Central memory CD4-positive, alpha-beta T cell (primary cell): ENCODE measurements at regions not wholly inside any gene's neighbourhood (a gene's known extent, or its start where the extent isn't known, plus 50 kb on each side); places are given as distances from the start of the nearest gene placed in this dataset.
A peak's percentile ranks its signal among the peaks of the same experiment; 100 is the strongest.

ENCODE experiments used
- DNase-seq: peaks from one replicate; pipeline ENCODE4 v3.0.0; 2022

GRCh38 chr13:74084375-74084935, 49.7 kb downstream of the KLF12 start:
- DNase-seq, result no peak

DNA sequence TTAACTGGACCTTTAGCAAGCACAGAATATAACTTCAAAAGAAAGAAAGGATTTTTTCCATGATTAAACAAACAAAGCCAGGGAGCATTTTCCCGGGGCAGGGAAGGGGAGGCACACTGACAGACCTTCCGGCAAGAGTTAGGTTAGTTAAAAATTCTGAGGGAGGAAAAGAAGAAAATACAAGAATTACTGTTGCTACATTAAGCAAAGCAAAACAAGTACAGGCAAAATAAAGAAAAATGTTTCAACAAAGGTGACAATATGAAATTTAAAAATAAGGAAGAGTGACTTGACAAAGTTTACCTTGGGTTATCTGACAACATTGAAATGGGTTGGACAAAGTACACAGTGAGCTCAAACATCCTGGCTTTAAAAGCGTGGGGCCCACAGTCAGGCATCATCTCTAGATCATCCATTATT, 51.5 kb downstream of the KLF12 start:
- no peak for DNase-seq

- peak; percentile 9 for DNase-seq
These were observed 53.4 kb downstream of the KLF12 start for GRCh38 chr13:74080762-74081161.

DNA sequence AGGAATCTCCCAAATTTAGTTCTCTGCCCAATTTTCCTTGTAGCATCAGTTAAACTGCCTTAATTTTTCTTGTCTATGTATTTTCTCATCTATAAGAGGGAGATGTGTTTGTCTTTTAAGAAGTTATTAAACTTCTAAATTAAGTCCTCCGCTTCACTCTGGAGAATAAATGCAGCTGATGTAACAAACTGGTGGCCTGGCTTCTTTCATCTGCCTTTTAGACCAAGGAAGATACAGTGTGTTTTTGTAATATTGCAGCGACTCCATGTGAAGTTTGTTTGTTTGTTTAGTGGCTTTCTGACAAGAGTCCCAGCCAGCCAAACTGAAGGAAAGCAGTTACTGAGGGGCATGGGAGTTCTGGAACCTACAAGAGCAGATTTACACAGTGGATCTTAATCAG, 56.4 kb downstream of the KLF12 start:
- no peak for DNase-seq

GRCh38 chr13:74077375-74077774, 56.8 kb downstream of the KLF12 start:
- no peak for DNase-seq

DNA sequence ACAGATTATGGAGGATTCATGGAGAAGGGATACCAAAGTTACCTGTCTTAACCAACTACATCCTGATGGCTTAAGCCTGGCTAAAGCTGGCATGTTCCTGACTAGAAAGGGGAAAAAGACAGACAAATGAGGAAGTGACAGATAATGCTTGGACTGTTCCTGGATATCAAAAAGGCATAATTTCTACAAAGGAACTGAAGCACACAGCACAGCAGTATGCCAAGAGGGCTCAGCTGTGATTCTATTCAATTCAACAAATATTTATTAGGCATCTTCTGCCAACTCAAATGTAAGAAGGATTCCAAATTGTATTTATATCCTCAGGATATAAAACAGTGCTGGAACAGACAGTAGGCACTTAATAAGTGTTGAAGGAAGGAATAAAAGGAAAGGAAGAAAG, 59.5 kb downstream of the KLF12 start:
- DNase-seq, result no peak

DNA sequence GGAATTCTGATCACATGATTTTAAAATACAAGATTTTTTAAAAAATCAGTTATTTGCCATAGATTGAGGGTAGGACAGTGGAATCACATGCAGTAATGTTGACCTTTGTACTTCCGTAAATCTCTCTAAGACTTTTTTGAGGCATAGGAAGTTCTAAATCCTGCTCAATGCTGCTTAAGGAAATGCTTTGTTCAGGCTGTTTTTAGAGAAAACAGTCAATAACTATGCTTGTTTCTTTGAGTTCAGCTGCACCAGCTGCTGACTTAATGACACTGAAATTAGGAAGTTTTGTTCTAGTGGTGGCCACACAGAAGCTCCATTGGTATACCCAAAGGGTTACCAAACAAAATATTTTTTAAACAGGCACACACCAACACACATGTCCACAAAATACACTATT, 60.9 kb downstream of the KLF12 start:
- DNase-seq, result no peak

DNA sequence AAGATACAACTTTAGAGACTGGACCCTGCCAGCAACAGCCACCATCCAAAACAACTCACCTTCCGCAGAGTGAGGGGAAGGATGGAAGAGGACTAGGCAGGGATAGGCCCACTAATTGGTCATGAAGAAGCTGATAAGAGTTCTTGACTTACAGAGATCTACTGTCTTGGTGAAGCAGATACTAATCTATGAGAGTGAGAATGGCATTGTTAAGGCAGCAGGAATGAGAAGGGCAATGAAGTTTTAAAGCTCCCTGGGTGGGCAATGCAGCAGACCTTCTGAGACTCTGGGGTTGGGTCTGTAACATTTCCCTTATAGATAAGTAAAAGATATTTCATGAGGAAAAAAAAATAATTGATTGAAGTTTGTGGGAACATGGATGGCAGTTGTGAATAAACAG, 63.7 kb downstream of the KLF12 start:
- no peak for DNase-seq

GRCh38 chr13:74070065-74070464, 64.1 kb downstream of the KLF12 start:
- DNase-seq, result peak; percentile 81

DNA sequence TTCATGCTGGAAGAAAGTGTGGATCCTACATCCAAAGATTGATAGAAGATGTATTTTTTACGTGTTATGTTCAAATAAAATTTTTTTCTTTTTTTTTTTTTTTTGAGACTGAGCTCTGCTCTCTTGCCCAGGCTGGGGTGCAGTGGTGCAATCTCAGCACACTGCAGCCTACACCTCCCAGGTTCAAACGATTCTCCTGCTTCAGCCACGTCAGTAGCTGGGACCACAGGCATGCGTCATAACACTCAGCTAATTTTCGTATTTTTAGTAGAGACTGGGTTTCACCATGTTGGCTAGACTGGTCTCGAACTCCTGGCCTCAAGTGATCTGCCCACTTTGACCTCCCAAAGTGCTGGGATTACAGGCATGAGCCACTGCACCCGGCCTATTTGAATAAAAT, 65.7 kb downstream of the KLF12 start:
- peak; percentile 29 for DNase-seq

DNA sequence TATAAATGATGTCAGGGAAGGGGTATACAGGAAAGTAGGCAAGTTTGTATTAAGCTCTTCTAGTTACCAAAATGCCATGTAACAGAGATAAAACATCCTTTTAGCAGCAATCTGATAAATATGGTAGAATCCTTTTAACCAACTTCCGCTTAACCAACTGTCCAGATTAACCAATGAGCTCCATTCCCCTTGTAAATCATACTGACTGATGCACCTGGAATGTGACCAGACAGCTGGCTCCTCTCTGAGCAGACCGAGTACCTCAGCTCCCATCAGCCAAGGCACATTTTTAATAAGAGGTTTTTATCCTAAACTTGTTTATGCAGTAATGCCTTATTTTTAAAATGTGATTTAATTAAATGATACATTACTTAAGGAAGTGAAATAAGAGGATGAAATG, 66.4 kb downstream of the KLF12 start:
- no peak for DNase-seq

GRCh38 chr13:74066937-74067336, 67.3 kb downstream of the KLF12 start:
- no peak for DNase-seq

GRCh38 chr13:74064805-74065312, 69.3 kb downstream of the KLF12 start:
- DNase-seq, result no peak

- no peak for DNase-seq
These were observed 70.6 kb downstream of the KLF12 start for GRCh38 chr13:74063533-74064100.

GRCh38 chr13:74062933-74063332, 71.3 kb downstream of the KLF12 start:
- DNase-seq, result peak; percentile 1

DNA sequence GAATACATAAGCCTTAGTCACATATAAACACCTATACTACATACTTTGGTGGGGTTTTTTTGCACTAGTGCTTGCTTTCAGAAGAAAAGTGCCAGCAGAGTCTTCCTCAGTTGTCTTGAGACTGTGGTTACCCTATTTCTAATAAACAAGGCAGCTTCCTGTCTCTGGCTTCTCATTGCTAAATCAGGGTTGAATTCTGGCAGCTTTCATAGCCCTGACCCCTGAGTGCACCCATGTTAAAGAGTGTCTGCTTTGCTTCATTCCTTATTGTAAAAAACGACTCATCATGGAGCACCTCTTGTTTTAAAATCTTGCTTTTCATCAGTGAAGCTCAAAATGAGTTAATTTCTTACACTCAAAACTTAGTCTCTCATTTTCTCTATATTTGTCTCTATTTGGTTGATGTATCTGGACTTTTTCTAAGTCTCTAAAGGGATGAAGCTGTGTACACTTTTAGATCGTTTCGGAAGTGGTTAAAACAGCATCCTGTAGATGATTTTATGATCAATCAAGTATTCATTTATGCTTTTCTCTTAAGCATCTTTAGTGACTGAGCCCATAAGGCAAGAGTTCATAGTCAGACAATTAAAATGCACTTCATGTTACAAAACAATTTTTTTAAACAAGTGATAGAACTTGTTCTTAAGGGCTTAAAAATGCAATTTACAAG, 72.1 kb downstream of the KLF12 start:
- peak; percentile 52 for DNase-seq

GRCh38 chr13:74056801-74057542, 77.2 kb downstream of the KLF12 start:
- DNase-seq, result no peak

DNA sequence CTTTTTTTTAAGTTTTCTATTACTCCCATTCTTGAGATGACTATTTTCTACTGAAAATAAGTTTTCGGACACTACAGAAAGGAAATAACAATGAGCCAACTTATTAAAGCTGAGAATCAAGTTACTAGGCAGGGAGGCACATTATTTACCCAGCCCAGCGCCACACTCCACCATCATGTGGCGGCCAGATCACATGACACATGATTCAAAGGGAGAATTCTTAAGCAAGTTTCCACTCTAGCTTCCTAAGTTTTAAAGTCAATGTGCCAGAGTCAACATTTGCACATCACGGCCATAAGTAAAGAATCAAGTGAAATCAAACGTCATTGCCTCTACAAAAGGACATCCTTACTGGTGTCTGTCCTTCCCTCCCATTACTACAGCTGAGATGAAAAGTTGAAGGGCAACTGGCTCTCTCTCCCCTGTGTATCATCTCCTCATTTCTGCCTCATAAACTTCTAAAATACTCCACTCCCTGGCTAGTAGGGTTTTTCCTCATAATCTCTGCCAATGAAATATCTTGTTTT, 81.7 kb downstream of the KLF12 start:
- DNase-seq, result no peak

DNA sequence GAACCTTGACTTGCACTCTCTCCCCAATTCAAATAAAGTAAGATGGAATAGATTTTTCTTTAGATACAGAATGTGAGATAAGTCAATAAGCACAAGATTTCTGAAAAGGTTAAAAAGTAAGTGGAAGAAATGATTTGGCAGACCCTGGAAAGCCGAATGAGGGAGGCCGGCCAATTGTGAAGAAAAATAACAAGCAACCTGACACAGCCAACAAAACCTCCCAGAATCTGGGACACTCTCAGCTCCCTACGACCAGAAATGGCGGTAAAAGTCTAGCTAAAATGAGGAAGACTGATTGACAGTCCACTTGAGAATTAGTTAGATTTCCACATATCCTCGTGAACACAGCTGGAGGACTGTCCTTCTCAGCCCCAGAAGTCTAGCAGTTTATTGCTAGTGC, 85.4 kb downstream of the KLF12 start:
- no peak for DNase-seq

DNA sequence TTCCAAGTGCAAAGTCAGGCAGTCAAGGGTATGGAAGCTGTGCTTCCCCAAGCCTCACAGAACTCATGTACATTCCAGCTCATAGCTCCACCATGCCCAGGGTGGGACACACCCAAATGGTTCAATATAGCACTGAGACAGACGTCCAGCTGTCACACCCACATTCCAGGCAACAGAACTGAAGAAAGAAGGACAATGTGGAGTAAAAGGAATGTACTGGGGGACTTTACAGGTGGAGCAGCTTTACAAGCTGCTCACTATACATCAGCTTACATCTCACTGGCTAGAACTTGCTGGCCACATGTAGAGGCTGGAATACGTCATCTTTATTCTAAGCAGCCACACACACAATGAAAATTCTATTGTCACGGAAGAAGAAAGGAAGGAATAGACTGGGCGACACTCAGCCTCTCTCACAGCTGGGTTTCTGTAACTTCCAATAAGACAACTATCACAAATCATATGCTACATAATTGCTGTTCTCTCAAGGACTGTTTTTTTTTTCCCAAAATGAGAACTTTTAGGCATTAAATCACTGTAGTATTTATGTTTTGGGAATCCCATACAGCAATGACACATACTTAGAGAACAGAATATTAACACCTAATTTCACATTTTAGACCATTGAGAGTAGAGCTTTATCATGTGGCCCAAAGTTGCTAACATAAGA, 86.1 kb downstream of the KLF12 start:
- no peak for DNase-seq

GRCh38 chr13:74046431-74046830, 87.8 kb downstream of the KLF12 start:
- DNase-seq, result no peak

GRCh38 chr13:74045583-74045982, 88.6 kb downstream of the KLF12 start:
- DNase-seq, result no peak

- DNase-seq, result no peak
These were observed 91.0 kb downstream of the KLF12 start for GRCh38 chr13:74043237-74043636.
